GM12892 (cell line): ENCODE measurements at regions not wholly inside any gene's neighbourhood (a gene's known extent, or its start where the extent isn't known, plus 50 kb on each side); places are given as distances from the start of the nearest gene placed in this dataset.

ENCODE experiments used
- POLR2A ChIP-seq: IDR thresholded peaks from 2 replicates; pipeline ENCODE4 v1.6.1; 2011; ENCODE audit warnings: low read depth, low read length, control low read depth
- TAF1 ChIP-seq: IDR thresholded peaks from 2 replicates; pipeline ENCODE4 v1.6.1; 2011; ENCODE audit warnings: low read depth, mild to moderate bottlenecking, control low read depth, low read length, borderline replicate concordance

GRCh38 chr6:144624716-144625115 is 339.6 kb downstream of the UTRN start:
- TF ChIP-seq TAF1 = no peak
- no peak for TF ChIP-seq POLR2A
